ENCODE measurements at regions not wholly inside any gene's neighbourhood (a gene's known extent, or its start where the extent isn't known, plus 50 kb on each side); places are given as distances from the start of the nearest gene placed in this dataset.

DNA sequence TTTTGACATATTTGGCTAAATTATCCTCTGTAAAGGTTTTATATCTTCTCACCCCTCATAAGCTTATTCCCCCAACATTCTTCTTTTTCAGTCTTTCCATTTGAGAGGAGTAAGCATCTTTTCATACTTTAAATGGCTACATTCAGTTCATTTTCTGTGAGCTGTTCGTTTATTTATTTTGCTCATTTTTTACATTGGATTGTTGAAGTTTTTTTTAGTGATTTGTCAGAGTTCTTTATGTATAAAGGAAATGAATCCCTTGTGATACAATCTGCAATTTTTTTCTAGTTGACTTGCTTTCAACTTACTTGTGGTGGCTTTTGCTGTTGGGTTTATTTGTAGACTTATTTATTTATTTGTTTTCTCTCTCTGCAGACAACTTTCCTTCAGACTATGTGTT, 250.3 kb downstream of the DLEU7 start:
- Histone ChIP-seq H3K27ac (ENCODE audit: low read depth, low read length, poor library complexity, severe bottlenecking) (no peak overlapping the region), H3K27me3 (replicated peaks; ENCODE audit: insufficient read depth, low read depth, low read length, poor library complexity) (no peaks in the 10 kb centered on the region), H3K4me1 (ENCODE audit: insufficient read depth, low read length, poor library complexity, severe bottlenecking) (no peaks in the 10 kb centered on the region), H3K9me3 (ENCODE audit: low read depth, low read length, poor library complexity, severe bottlenecking) (no peaks in the 10 kb centered on the region), H3K4me3 (ENCODE audit: low read depth, low read length, poor library complexity, severe bottlenecking) (no peak overlapping the region), H3K36me3 (ENCODE audit: insufficient read depth, low read length, poor library complexity, severe bottlenecking) (no peaks in the 10 kb centered on the region)
- ChIA-PET CTCF (no interaction called here), POLR2A (ENCODE audit: low non-redundant PET) (no interaction called here)
- intact Hi-C loops (cut with micrococcal nuclease; ENCODE audit: unreplicated experiment): no loop called here
- TF ChIP-seq, protein P1, sequence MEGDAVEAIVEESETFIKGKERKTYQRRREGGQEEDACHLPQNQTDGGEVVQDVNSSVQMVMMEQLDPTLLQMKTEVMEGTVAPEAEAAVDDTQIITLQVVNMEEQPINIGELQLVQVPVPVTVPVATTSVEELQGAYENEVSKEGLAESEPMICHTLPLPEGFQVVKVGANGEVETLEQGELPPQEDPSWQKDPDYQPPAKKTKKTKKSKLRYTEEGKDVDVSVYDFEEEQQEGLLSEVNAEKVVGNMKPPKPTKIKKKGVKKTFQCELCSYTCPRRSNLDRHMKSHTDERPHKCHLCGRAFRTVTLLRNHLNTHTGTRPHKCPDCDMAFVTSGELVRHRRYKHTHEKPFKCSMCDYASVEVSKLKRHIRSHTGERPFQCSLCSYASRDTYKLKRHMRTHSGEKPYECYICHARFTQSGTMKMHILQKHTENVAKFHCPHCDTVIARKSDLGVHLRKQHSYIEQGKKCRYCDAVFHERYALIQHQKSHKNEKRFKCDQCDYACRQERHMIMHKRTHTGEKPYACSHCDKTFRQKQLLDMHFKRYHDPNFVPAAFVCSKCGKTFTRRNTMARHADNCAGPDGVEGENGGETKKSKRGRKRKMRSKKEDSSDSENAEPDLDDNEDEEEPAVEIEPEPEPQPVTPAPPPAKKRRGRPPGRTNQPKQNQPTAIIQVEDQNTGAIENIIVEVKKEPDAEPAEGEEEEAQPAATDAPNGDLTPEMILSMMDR (conservative IDR thresholded peaks at IDR 0.05; ENCODE audit: low read depth, low read length): no peak
- no peak for TF ChIP-seq EZH2 (IDR thresholded peaks at IDR 0.05; ENCODE audit: borderline replicate concordance, low read depth, low read length, poor library complexity, severe bottlenecking)
- no TSS peak for BruUV-seq (replicated peaks)
- no peak for DNase-seq (ENCODE audit: low spot score)

DNA sequence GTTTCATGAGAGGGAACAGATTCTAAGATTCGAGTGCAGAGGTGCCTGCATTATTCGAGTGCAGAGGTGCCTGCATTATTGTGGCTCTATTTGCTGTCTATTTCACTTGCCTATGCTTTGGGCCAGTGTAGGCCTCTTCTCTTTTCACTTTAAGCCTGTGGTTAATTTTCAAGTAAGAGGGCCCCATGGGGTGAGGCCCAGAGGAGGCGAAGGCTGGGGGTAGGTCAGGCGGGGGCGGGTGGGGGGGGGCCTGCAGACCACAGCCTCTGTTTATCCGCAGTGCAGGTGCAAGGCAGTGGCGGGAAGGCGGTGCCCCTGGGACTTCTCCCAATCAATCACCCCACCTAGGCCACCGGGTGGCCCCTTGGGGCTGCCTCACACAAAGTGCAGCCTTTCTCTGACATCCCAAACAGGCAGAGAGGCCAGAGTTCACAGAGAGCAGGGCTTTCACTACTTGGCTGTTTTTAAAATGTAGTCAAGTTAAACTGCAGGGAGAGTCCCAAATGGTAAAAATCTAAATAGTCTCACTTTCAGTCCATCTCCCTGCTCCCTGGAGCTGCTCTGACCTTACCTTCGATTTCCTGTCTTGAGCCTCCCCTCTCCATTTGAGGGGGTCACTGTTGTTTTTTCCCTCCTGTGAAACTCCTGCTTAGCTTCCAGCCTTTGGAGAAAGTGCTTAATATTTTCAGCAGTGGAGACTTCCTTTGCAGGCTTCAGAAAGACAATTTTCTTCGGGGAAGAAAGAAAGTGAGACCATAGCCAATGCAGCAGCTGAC, 249.0 kb downstream of the DLEU7 start:
- no peaks in the 10 kb centered on the region for H3K4me1 ChIP-seq (ENCODE audit: insufficient read depth, low read length, poor library complexity, severe bottlenecking)
- no peaks in the 10 kb centered on the region for H3K36me3 ChIP-seq (ENCODE audit: insufficient read depth, low read length, poor library complexity, severe bottlenecking)
- H3K27me3 ChIP-seq (replicated peaks; ENCODE audit: insufficient read depth, low read depth, low read length, poor library complexity): no peaks in the 10 kb centered on the region
- POLR2A ChIA-PET (ENCODE audit: low non-redundant PET): no interaction called here
- TF ChIP-seq, protein P1 (conservative IDR thresholded peaks at IDR 0.05; ENCODE audit: low read depth, low read length): no peak
- TF ChIP-seq EZH2 (IDR thresholded peaks at IDR 0.05; ENCODE audit: borderline replicate concordance, low read depth, low read length, poor library complexity, severe bottlenecking): no peak
- CTCF ChIA-PET: no interaction called here
- H3K9me3 ChIP-seq (ENCODE audit: low read depth, low read length, poor library complexity, severe bottlenecking): no peaks in the 10 kb centered on the region
- DNase-seq (ENCODE audit: low spot score): no peak
- no peak overlapping the region for H3K27ac ChIP-seq (ENCODE audit: low read depth, low read length, poor library complexity, severe bottlenecking)
- BruUV-seq (replicated peaks): no TSS peak
- intact Hi-C loops (cut with micrococcal nuclease; ENCODE audit: unreplicated experiment): no loop called here
- H3K4me3 ChIP-seq (ENCODE audit: low read depth, low read length, poor library complexity, severe bottlenecking): no peak overlapping the region

GRCh38 chr13:50595196-50595595, 248.3 kb downstream of the DLEU7 start:
- H3K27me3 ChIP-seq (replicated peaks; ENCODE audit: insufficient read depth, low read depth, low read length, poor library complexity): no peaks in the 10 kb centered on the region
- no peaks in the 10 kb centered on the region for H3K9me3 ChIP-seq (ENCODE audit: low read depth, low read length, poor library complexity, severe bottlenecking)
- no TSS peak for BruUV-seq (replicated peaks)
- H3K27ac ChIP-seq (ENCODE audit: low read depth, low read length, poor library complexity, severe bottlenecking): no peak overlapping the region
- H3K36me3 ChIP-seq (ENCODE audit: insufficient read depth, low read length, poor library complexity, severe bottlenecking): no peaks in the 10 kb centered on the region
- no peak for DNase-seq (ENCODE audit: low spot score)
- ChIA-PET POLR2A (ENCODE audit: low non-redundant PET) (no interaction called here), CTCF (no interaction called here)
- no peak overlapping the region for H3K4me3 ChIP-seq (ENCODE audit: low read depth, low read length, poor library complexity, severe bottlenecking)
- no peaks in the 10 kb centered on the region for H3K4me1 ChIP-seq (ENCODE audit: insufficient read depth, low read length, poor library complexity, severe bottlenecking)
- intact Hi-C loops (cut with micrococcal nuclease; ENCODE audit: unreplicated experiment): no loop called here
- TF ChIP-seq, protein P1 (conservative IDR thresholded peaks at IDR 0.05; ENCODE audit: low read depth, low read length): no peak
- no peak for TF ChIP-seq EZH2 (IDR thresholded peaks at IDR 0.05; ENCODE audit: borderline replicate concordance, low read depth, low read length, poor library complexity, severe bottlenecking)
